ENCODE measurements at regions not wholly inside any gene's neighbourhood (a gene's known extent, or its start where the extent isn't known, plus 50 kb on each side); places are given as distances from the start of the nearest gene placed in this dataset.
A peak's percentile ranks its signal among the peaks of the same experiment; 100 is the strongest.

DNA sequence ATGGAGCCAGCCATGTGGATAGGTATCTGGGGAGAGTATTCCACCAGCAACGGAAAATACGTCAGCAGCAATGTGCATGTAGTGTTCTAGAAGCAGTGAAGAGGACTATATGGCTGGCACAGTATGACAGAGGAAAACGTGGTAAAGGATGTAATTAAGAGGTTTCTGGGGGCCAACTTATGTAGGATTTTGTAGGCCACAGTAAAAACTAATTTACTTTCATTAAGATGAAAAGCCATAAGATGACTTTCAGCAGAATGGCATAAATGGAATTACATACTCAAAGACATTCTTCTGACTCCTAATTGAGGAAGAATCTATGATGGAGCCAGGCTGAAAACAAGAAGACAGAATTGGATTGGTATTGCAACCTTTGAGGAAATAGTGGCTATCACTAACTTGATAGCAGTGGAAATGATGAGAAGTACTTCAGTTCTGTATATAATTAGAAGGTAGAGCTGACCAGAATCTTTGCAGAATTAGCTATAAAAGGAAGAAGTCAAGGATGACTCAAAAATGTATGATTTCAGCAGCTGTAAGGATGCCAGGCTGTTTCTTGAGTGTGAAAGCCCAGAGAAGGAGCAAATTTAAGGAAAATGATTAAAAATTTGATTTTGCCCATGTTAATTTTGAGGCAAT lies 156.7 kb downstream of the MBL2 start:
- DNase-seq: no peak

DNA sequence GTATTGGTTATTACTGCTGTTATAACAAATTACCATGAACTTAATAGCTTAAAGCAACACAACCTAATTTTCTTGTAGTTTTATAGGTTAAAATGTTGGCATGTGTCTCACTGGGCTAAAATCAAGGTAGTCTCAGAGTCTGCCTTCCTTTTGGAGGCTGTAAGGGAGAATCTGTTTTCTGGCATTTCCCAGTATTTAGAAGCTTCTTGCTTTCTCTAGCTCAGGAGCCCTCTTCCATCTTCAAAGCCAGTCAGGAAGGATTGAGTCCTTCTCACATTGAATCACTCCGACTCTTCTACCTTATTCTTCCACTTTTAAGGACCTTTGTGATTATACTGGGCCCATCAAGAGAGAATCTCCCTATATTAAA lies 156.2 kb downstream of the MBL2 start:
- DNase-seq: no peak

DNA sequence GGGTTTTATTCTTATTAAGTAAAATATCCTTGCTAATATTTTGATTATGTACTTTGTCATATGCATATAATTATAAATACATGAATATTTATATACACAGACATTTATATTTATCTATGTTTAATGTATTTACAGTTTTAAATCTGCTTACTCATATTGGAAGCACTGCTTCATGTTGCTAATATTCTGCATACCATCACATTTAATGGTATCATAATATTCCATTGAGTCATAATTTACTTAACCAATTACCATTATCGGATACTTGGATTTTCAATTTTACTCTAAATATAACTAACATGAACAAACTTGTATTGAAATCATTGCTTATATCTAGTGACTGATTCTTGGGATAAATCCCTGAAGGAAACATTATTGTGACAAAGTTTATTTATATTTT lies 155.2 kb downstream of the MBL2 start:
- DNase-seq: no peak

GRCh38 chr10:52619052-52619451 lies 153.5 kb downstream of the MBL2 start:
- no peak for DNase-seq

- no peak for DNase-seq
Observed at GRCh38 chr10:52621635-52622079, 150.9 kb downstream of the MBL2 start.

DNA sequence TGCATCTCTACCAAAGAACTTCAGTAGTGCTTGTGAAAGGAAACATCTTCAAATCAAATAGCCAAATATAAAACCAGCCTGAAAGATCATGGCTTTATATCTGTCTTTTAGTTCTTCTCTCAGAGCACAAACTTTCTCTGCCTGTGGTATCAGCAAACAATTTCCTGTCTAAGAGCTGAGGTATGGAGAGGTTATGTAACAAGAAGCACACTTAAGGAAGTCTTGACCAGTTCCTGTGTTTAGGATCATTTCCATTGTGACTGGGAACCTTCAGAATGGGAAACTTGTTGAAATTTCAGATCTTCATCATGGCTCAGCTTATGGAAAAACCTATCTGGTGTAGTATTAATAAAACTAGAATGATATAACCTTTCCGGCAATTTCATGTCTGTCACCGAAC lies 148.8 kb downstream of the MBL2 start:
- no peak for DNase-seq

DNA sequence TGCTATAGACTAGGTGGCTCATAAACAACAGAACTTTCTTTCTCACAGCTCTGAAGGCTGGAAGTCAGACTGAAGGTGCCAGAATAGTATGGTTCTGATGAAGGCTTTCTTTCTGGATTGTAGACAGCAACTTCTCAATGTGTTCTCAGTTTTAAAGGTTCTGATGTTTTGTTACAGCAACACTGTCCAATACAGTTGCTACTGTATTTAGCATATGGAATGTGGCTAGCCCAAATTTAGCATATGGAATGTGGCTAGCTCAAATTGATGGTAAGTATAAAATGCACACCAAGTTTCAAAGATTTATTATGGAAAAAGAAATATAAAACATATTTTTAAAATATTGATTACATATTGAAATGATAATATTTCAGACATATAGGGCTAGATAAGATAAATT lies 145.3 kb downstream of the MBL2 start:
- DNase-seq: no peak

DNA sequence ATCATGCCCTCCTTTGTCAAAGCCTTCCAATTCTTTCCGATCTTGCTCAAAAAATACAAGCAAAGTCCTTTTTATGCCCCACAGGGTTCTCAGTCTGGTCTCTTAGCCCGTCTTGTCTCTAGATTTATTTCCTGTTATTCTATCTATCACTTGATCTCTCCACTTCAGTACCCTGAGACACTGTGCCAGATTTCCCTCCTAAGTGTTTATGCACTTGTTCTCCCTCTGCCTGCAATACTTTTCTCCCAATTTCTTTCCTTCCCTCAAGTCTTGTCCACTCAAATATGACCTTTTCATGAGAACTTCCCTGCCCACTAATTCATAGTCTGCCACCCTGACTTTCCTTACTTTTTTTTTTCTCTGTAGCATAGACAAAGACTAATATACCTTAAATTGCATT lies 141.4 kb downstream of the MBL2 start:
- no peak for DNase-seq

GRCh38 chr10:52631648-52632047 lies 140.9 kb downstream of the MBL2 start:
- DNase-seq: no peak

DNA sequence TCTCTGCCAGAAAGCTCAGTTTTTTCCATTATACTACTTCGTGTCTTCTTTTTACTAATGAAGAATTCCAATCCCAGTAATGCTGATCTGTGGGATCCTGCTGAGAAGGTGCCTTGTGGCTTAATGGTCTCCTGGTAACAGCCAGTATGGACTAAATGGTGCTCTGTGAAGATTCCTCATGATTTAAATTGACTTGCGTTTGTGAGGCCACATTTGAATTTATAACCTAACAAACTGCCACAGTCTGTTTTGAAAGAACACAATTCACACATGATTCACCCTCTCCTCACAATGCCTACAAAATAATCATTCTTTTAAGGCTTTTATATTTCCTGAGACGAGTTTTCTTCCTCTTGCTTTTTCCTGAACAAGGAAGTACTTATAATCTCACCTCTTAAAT lies 140.0 kb downstream of the MBL2 start:
- no peak for DNase-seq

GRCh38 chr10:52633266-52633665 lies 139.3 kb downstream of the MBL2 start:
- no peak for DNase-seq

- no peak for DNase-seq
Observed at GRCh38 chr10:52635651-52636050, 136.9 kb downstream of the MBL2 start.

DNA sequence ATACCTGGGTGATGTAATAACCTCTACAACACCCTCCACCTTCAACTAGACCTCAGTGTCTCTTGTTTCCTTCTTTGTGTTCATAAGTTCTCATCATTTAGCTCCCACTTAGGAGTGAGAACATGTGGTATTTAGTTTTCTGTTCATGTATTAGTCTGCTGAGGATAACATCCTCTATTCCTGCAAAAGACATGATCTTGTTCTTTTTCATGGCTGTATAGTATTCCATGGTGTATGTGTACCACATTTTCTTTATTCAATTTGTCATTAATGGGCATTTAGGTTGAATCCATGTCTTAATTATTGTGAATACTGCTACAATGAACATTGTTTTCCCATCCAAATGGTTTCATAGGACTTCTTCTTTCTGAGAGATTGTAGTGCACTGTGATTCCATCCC lies 135.7 kb downstream of the MBL2 start:
- DNase-seq: no peak

DNA sequence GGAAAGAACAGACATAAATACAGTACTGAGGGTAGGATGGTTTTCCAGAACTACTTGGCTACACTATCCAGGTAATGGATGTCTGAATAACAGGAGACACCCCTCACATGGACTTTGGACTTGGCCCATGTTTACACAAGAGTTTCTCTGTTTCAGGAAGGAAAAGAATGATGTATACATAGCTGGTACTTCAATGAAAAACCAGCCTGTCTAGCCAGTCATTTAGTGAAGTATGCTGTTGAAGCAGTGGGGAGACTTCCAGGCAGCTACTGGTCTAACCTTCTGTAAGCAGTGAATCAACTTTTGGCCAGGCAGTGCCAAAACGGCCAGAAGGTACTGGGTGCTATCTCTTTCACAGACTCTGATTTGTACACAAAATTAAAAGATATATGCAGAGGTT lies 135.0 kb downstream of the MBL2 start:
- DNase-seq: no peak

- DNase-seq: no peak
Observed at GRCh38 chr10:52639652-52640051, 132.9 kb downstream of the MBL2 start.

- DNase-seq: no peak
Observed at GRCh38 chr10:52642208-52642607, 130.4 kb downstream of the MBL2 start.

DNA sequence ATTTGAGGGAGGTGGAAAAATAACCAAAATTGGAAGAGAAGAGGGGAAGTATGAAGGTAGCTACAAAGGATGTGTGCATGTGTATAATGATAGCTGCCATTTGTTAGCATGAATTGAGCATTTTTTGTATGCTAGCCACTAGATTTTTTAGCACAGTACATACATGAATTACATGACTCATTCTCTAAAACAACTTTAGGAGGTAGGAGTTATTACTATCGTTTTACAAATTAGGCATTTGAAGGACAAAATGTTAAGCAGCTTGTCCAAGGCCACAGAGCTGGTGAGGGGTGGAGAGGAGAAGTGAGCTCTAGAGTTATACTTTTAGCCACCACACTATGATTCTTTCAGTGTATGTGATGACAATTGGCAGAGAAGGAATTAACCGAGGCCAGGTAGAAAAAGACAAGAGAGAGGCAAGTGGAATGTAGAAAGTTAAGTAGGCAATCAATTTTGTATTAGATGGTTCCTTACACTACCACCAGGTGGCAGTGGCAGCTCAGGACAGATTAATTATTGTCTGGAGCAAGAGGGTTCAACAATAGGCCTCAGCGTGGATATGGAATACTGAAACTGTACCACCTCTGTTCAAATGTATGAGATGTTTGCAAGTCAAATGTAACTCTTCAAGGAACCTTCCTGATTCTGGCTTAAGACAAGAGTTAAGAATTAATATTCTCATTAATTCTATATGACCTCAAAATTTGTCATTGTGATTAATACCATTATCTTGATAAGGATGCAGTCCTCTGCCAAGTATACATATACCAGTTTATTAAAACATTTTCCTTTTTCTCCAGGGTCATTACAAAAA lies 128.0 kb downstream of the MBL2 start:
- DNase-seq: peak; percentile 19

DNA sequence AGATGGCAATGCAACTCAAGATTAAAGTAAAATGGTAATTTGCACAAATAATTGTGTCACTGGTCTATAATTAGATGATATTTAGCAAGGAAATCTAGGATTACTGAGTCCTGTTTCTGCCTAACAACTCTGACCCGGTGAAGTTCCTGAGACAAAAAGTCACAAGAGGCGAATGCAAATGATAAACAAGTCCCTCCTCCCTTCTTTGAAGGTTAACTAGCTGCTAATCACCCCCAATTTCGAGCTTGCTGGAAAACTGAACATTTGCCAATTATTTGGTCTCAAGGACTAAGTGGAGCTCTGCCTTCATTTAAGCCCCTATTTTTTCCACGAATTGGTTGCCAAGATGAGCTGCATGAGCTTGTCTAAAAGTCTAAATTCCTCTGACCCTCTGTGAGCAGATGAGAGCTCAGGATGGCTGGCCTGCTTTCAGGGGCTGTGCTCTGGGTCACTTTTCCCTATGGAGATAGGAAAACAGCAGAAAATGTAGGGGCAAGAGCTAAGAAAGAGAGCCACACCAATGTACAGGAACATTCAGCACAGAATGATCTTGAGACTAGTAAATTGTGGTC lies 127.3 kb downstream of the MBL2 start:
- no peak for DNase-seq

DNA sequence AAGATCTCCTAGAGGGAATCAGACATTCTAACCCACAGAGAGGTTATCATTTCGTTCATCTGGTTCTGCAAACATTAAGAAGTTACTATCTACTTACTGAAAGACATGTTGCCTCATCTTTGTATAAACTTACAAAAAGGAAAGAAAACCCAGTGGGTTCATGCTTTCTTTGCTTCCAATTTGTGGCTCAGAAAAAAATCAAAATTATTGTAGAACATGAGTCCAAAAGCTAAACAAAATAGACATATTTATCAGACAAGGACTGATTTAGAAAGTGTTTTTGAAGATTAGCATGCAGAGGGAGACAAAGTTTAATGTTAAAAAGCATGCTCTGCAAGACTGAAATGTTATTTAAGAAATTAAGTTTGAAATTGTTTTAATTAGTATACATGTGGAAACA lies 123.1 kb downstream of the MBL2 start:
- DNase-seq: no peak

GRCh38 chr10:52650873-52651272 lies 121.7 kb downstream of the MBL2 start:
- no peak for DNase-seq

DNA sequence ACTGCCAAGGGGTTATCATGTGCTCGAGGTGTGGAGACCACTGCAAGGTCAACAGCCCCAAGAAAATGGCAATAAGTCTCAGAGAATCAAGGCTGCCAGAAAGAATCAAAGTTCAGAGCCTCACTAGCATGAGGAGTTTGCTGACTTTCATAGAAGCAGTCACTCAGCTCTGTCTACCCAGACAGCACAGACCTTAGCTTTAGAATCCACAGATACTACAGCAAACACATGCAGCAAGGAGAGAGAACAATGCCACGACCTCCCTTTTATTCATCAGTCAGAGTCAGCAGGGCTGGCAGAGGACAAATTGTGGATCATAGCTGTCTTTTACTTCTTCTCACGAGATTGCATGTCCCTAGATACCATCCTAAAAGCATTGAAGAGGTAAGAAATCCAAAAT lies 121.3 kb downstream of the MBL2 start:
- DNase-seq: no peak

- no peak for DNase-seq
Observed at GRCh38 chr10:52652431-52653262, 119.9 kb downstream of the MBL2 start.

DNA sequence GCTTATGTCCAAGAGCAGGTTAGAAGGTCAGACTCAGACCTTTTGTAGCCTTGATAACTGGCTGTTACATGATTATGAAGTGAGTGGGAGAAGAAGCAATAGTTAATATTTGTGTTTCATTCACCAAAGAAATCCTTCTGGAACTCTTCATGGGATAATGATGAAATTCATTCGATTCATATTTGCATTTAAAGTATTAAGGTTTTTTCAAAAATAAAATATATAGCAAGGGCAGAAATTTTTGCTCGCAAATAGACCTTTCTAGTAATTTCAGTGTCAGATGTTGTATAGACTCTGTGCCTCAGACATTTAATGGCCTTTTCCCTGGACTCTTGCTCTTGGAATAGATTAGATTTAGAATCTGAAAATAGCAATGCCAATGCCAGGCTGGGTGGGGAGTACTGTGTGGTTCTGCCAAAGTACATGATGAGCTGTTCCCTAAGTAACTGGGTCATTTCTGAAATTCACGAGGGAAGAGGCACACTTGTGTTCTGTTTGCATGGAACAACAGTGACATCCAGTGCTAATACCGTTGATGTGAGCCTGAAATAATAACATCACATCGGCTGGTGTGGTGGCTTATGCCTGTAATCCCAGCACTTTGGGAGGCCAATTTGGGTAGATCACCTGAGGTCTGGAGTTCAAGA lies 119.2 kb downstream of the MBL2 start:
- no peak for DNase-seq

All from stimulated activated CD4-positive, alpha-beta T cell treated with anti-CD3 and anti-CD28 coated beads, Interleukin-15, amount 100 ng/mL, for 24 hours (primary cell).